ENCODE measurements at regions not wholly inside any gene's neighbourhood (a gene's known extent, or its start where the extent isn't known, plus 50 kb on each side); places are given as distances from the start of the nearest gene placed in this dataset.

DNA sequence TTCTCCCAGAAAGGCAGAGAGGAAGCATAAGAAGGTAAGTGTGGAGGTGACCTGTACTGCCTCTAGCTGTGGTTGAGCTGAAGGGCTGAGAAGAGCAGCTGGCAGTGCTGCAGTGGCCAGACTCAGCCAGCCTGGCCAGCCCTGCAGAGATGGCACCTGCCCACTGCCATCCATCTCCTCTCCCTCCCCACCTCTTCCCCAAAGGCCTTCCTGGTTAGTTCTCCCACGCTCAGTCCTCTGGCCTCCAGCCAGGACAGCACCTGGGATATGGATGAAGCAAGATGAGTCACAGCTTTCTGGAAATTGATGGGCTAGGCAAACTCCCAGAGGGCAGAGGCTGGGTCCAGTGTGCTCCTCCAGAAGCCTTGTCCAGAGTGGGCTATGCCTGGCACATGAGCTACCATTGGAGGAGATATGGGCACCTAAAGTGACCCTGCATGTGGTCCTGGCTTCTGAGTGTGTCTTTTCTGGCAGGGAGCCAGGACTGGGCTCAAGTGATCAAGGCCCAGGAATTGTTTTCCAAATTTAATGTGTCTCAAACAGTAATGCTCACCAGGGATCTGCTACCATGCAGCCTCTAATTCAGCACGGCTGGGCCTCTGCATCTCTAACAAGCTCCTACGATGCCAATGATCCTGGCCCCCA is 81.0 kb upstream of the CACUL1 start:
- no peak for DNase-seq (ENCODE audit: extremely low spot score)
- ChIA-PET CTCF (interaction anchor here (1.6 kb wide), 1 partner anchor 10 kb away, joined by 3 read pairs; no protein-coding TSS in a partner anchor), POLR2A (no interaction called here)
- TF ChIP-seq, protein P1, sequence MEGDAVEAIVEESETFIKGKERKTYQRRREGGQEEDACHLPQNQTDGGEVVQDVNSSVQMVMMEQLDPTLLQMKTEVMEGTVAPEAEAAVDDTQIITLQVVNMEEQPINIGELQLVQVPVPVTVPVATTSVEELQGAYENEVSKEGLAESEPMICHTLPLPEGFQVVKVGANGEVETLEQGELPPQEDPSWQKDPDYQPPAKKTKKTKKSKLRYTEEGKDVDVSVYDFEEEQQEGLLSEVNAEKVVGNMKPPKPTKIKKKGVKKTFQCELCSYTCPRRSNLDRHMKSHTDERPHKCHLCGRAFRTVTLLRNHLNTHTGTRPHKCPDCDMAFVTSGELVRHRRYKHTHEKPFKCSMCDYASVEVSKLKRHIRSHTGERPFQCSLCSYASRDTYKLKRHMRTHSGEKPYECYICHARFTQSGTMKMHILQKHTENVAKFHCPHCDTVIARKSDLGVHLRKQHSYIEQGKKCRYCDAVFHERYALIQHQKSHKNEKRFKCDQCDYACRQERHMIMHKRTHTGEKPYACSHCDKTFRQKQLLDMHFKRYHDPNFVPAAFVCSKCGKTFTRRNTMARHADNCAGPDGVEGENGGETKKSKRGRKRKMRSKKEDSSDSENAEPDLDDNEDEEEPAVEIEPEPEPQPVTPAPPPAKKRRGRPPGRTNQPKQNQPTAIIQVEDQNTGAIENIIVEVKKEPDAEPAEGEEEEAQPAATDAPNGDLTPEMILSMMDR (IDR thresholded peaks at IDR 0.05; ENCODE audit: control extremely low read depth, extremely low read depth, low read depth, missing control alignments): no peak

DNA sequence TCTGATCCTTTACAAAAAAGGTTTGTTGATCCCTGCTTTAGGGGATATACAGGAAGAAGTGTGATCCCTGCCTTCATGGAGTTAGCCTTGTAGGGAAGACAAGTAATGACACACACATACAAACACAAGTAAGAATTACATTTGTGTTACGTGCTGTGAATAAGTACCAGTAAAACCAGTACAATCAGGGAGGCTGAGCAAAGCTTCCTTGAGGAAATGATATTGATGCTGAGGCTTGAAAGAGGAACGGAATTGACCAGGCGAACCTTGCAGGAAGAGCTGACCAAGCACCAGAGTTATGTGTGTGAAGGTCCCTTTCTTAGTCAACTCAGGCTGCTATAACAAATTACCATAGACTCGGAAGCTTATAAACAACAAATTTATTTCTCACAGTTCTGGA is 83.6 kb upstream of the CACUL1 start:
- ChIA-PET POLR2A (no interaction called here), CTCF (interaction anchor here (0.8 kb wide), 1 partner anchor 12 kb away, joined by 3 read pairs; no protein-coding TSS in a partner anchor)
- DNase-seq (ENCODE audit: extremely low spot score): no peak
- TF ChIP-seq, protein P1 (IDR thresholded peaks at IDR 0.05; ENCODE audit: control extremely low read depth, extremely low read depth, low read depth, missing control alignments): no peak

DNA sequence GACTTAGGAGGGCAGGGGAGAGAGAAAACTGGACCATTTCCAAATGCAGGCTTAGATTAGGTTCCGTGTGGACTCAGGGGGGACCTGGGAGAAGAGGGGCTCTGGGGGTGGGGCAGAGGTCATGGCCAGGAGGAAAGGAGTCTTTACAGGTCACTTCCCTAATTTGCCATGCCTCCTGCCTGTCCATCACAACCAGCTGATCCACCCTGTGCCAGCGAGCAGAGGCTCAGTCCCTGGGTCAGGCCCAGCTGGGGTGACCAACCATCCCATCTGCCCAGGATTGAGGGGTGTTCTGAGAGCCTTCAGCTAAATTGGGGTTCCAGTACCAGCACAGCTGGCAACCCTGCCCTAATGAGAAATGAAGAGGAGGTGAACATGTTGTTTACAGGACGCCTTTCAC is 84.6 kb upstream of the CACUL1 start:
- TF ChIP-seq, protein P1 (IDR thresholded peaks at IDR 0.05; ENCODE audit: control extremely low read depth, extremely low read depth, low read depth, missing control alignments): no peak
- DNase-seq (ENCODE audit: extremely low spot score): no peak
- CTCF ChIA-PET: no interaction called here
- POLR2A ChIA-PET: no interaction called here

DNA sequence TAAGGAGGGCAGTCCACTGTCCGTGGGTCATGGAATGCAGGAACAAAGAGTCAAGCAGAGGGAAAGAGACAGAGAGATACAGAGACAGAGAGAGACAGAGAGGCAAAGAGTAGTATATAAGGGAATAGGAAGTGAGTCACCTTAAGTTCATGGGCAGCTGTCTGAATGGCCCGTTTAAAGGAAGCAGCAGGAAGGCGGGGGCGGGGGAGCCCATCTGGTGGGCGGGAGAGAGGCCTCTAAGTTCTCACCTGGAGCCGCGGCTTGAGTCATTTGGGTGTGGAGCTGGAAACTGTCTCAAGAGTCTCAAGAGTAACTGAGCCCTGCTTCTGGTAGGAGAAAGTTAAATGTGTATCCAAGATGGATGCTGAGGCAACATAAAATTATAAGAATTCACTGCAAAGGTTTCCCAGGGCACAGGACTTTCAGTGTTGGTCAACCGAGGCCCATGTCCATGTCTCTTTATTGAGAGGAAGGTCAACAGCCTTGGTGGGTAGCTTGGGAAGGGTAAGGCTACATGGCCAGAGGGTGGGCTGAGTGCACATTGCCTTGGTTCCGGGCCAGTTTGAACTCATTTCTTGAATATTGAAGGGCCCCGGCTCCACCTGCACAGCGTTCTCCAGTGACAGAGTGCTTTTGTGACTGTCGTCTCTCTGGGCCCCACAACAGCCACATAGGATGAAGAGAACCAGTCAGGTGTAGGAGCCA is 85.5 kb upstream of the CACUL1 start:
- ChIA-PET CTCF (interaction anchor here (1.4 kb wide), 1 partner anchor 10 kb away, joined by 3 read pairs; no protein-coding TSS in a partner anchor), POLR2A (no interaction called here)
- DNase-seq (ENCODE audit: extremely low spot score): no peak
- TF ChIP-seq, protein P1 (IDR thresholded peaks at IDR 0.05; ENCODE audit: control extremely low read depth, extremely low read depth, low read depth, missing control alignments): no peak

DNA sequence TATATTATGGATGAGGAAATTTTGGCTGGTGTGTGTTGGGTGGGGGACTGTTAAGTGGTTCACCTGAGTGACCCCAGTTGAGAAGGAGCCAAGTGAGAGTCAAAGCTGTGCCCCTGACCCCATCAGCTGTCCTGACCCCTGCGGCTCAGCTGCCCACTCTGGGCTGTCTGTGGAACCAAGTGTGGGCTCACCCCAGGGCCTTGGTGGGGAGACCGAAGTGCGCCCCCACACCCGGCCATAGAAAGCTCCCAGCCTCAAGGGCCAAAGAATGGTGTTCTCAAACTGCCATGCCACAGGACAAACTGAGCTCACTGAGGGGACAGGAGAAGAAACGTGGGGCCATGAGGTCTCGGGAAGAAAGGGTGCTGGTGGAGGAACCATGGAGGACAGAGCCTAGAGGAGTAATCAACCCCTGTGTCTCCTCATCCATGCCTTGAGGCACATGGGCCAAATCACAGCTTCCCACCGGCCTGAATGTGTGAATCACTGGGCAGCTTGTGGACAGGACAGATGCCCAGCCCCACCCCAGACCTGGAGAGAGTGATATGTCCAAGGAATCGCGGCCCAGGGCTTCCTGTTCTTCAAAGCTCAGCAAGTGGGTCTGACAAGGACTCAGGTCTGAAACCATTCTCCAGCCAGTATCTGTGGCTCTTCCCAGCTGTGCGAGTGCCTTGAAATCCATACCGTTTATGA is 86.2 kb upstream of the CACUL1 start:
- POLR2A ChIA-PET: no interaction called here
- CTCF ChIA-PET: interaction anchor here (1.4 kb wide), 1 partner anchor 9 kb away, joined by 3 read pairs; no protein-coding TSS in a partner anchor

More for the DNA sequence above, 86.2 kb upstream of the CACUL1 start:
- TF ChIP-seq, protein P1 (IDR thresholded peaks at IDR 0.05; ENCODE audit: control extremely low read depth, extremely low read depth, low read depth, missing control alignments): no peak
- no peak for DNase-seq (ENCODE audit: extremely low spot score)

Data from GM10248 (cell line).